Hematopoietic multipotent progenitor cell treated with erythropoietin and hydrocortisone succinate and interleukin-3 and kit ligand, for 6 days (in vitro differentiated cells): ENCODE measurements at regions not wholly inside any gene's neighbourhood (a gene's known extent, or its start where the extent isn't known, plus 50 kb on each side); places are given as distances from the start of the nearest gene placed in this dataset.
"Not testable (repeated sequence)": the region's sequence is repeated elsewhere in the genome, so short reads cannot be mapped to it uniquely, and the experiment has no call there.

Experiments used
- DNase-seq: peaks from one replicate; pipeline ENCODE4 v3.0.0-alpha.2; 2015

DNA sequence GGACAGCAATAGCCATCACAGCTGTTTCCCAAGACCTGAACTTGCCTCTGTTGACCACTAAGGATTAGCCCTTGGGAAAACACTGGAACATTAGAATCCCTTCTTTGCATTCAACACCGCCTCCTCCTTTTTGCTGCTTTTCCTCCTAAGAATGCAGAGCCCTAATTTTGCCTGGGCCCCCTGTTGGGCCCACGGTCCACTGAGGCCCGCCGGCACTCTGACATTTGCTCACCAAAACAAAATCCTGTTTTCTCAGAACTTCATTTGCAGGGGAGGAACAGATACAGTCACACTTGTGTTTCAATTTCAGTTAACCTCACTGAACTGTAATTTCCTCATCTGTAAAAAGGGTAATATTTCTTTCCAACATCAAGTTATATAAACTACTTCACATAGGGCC lies 116.0 kb upstream of the JARID2 start:
- DNase-seq, result no peak

DNA sequence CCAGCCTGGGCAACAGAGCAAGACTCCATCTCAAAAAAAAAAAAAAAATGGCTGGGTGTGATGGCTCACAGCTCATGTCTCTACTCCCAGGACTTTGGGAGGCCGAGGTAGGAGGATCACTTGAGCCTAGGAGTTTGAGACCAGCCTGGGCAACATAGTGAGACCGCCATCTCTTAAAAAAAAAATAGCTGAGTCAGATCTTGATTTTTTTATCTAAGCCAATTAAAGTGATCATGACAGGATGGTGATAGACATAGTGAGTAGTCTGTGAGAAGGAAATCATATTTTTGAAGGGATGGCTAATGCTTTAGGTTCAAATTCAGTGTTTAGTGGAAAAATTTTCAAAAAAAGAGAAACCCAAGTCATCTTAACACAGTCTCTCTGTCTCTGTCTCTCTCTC lies 114.6 kb upstream of the JARID2 start:
- DNase-seq, result no peak

DNA sequence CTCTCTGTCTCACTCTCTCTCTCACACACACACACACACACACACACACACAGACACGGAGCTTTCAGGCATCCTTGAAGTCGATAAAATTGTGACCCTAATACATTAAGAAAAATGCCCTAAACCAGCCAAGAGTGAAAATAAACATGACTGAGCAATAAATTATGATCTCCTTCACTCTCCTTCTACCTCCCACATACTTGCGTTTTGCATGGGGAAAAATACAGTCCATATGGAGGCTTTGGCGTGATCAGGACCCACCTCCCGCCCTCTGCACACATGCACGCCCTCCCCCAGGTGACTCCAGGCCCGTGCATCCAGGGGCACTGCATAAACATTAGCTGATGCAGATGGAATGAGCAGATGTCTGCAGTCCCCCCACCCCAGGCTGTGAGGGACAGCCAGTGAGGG lies 114.2 kb upstream of the JARID2 start:
- DNase-seq, result no peak

GRCh38 chr6:15132167-15132566 lies 113.7 kb upstream of the JARID2 start:
- no peak for DNase-seq

- no peak for DNase-seq
These were observed 112.8 kb upstream of the JARID2 start for GRCh38 chr6:15132854-15133670.

- DNase-seq, result no peak
These were observed 108.8 kb upstream of the JARID2 start for GRCh38 chr6:15137086-15137485.

GRCh38 chr6:15143086-15143485 lies 102.8 kb upstream of the JARID2 start:
- DNase-seq, result no peak

DNA sequence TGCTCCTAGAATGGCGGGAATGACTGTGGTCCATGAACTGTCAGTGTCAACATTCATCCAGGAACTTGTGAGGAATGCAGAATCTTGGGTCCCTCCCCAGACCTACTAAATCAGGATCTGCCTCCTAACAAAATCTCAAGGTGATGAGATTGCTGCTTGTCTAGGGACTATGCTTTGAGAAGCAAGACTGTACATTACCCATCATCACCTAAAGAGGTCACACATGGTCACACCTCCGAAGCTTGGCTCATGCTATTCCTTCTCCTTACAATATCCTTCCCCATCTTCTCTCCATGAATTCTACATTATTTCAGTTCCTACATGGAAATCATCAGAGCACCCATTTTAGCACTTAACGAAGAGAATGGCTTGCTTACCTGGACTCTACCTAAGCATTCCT lies 102.3 kb upstream of the JARID2 start:
- no peak for DNase-seq

GRCh38 chr6:15145821-15146220 lies 100.0 kb upstream of the JARID2 start:
- DNase-seq, result no peak

- no peak for DNase-seq
These were observed 98.0 kb upstream of the JARID2 start for GRCh38 chr6:15147827-15148226.

DNA sequence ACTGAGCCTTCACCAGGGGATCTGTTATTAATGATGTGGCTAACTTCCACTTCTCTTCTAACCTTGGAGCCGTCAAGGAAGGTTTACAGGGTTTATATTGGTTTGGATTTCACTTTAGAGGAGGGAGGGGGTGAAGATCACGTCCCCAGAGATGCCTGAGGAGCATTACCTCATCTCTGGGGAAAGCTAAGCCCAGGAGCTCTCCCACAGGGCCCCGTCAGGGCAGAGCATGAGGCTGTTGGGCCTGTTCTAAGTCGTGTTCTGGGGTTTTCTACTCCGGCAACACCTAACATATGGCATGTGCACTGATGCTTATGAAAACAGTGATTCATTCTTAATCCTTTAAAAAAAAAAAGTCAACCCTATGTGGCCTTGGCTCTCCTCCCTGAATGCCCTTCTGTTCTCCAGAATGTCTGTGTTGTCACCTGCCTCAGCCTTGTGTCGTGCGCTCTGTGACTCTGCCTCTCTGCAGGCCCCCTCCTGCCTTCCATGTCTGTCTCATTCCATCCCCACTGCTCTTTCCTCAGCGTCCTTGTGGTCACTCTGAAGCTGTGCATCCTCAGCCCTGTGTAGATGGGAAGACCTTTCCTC lies 97.4 kb upstream of the JARID2 start:
- no peak for DNase-seq

GRCh38 chr6:15150207-15150606 lies 95.7 kb upstream of the JARID2 start:
- no peak for DNase-seq

DNA sequence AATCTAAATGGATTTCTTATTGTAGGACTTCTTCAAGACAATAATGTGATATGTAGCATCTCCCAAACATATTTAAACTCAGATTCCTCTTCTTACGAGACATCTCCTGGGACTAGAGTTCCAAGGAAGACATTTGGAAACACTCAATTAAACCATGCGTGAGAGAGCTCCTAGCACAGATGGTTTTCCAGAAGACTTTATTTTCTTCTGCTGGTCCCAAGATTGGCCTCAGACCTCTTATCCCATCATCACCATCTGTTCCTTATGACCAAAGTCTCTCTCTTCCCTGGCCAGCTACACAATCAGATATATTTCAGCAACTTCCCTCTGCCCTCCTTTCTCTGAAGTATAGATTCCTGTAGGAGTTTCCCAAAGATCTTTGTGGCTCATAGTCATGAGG lies 93.2 kb upstream of the JARID2 start:
- no peak for DNase-seq

DNA sequence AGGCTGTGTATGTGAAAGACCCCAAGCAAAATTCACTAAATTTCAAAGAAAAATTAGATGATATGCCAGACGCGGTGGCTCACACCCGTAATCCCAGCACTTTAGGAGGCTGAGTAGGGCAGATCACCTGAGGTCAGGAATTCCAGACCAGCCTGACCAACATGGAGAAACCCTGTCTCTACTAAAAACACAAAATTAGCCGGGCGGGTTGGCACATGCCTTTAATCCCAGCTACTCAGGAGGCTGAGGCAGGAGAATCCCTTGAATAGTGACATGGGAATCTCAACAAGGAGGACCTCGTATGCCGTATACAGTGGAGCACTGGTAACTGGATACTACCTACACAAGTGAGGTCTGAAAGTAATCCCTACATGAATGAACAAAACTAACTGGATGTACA lies 92.7 kb upstream of the JARID2 start:
- DNase-seq, result no peak

GRCh38 chr6:15157479-15157878 lies 88.4 kb upstream of the JARID2 start:
- no peak for DNase-seq

DNA sequence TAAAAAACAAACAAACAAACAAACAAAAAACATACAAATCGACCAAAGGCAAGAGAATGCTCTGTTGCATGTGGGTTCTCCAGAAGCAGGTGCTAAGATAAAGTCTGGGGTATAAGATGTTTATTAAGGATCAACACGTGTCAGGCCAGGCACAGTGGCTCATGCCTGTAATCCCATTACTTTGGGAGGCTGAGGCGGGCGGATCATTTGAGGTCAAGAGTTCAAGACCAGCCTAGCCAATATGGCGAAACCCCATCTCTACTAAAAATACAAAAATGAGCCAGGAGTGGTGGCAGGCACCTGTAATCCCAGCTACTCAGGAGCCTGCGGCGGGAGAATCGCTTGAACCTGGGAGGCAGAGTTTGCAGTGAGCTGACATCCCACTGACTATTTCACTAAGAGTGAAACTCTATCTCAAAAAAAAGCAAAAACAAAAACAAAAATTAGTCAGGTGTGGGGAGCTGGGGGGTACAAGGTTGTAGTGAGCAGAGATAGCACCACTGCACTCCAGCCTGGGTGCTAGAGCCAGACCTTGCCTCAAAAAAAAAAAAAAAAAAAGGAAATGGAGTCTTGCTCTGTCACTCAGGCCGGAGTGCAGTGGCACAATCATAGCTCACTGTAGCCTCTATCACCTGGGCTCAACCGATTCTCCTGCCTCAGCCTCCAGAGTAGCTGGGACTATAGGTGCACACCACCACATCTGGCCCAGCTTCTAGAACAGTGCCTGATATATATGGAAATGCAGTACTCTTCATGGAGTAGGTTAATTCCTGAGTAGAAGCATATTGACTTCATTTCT lies 86.8 kb upstream of the JARID2 start:
- DNase-seq, result no peak

- DNase-seq, result no peak
These were observed 85.1 kb upstream of the JARID2 start for GRCh38 chr6:15160812-15161211.

DNA sequence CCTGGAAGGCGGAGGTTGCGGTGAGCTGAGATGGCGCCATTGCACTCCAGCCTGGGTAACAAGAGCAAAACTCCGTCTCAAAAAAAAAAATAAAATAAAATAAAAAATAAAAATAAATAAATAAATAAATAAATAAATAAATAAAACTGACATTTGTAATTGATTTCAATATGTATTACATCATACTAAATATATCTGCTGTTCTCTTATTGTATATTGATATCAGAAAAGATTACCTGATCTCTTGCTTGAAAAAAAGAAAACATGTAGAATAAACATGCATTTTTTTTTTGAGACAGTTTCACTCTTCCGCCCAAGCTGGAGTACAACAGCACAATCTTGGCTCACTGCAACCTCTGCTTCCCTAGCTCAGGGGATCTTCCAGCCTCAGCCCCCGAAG lies 81.0 kb upstream of the JARID2 start:
- DNase-seq, result not testable (repeated sequence)

- no peak for DNase-seq
These were observed 79.7 kb upstream of the JARID2 start for GRCh38 chr6:15166121-15166520.

DNA sequence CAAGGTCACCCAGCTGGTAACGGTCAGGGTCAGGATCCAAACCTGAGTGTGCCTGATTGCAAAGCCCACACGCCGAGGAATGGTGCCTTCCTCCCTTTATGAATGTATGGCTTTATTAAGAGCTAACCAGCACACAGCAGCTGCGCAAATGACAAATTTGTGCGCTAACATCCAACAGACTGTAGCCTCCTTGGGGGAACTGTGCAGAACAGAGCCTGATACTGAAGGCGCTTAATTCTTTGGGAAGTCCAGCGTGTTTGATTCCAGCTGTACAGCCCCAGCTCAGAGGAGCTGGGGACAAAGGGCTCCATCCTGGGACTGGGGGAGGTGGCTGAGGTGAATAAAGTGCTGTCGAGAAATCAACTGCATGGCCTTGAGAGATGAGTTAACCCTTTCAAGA lies 75.7 kb upstream of the JARID2 start:
- no peak for DNase-seq

- no peak for DNase-seq
These were observed 74.8 kb upstream of the JARID2 start for GRCh38 chr6:15171026-15171425.

DNA sequence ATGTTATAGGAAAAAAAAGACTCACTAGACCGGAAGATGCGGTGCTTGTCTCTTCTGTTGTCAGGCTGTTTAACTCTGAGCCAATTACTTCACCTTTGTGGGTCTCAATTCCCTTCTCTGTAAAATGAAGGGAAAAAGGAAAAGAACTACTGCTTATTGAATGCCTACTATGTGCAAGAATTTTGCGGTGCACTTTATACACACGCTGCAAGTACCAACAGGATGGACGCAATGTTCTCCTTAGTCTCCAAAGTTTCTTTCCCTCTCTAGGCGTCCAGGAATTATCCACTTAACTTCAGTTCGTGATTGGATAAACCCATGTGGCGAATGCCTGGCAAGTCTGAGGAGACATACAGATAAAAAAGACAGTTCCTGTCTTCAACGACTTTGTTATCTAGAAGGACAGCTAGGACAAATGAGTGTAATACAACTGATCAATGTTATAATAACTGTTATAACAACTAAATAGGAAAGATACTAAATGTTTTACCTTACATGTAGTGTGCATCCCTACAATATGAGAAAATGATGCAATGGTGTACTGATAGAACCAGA lies 69.0 kb upstream of the JARID2 start:
- peak; percentile 68 for DNase-seq

DNA sequence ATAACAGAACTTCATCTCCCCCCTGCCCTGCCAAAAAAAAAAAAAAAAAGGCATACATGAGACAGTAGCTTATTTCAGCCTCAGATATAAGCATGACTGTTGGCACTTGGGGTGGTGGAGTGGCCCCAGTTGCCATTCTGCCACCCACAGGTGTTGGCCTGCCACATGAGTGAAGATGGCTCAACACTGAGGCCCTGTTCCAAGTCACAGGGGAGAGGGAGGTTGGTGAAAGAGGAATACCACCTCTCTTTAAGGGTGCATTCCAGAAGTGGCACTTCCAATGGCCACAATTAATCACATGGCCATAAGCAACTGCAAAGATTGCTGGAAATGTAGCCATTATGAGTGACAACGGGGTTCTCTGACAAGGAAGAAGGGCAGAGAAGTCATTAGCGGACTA lies 61.9 kb upstream of the JARID2 start:
- no peak for DNase-seq

DNA sequence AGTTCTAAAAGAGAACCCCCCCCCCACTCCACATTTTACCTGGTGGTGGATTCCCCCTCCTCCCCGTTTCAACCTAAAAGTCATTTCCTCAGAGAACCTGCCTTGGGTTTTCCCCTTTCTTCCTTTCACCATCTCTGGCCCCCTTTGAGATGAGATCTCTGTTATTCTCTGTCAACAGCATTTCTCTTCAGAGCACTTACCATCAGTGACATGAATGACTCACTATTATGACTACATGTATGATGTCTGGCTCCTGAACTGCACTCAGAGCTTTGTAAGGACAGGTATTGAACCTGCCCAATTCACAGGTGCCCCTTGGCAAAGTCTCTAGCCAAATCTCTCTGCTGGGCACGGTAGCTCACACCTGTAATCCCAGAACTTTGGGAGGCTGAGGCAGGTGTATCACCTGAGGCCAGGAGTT lies 61.4 kb upstream of the JARID2 start:
- no peak for DNase-seq
